ENCODE measurements at regions not wholly inside any gene's neighbourhood (a gene's known extent, or its start where the extent isn't known, plus 50 kb on each side); places are given as distances from the start of the nearest gene placed in this dataset.

DNA sequence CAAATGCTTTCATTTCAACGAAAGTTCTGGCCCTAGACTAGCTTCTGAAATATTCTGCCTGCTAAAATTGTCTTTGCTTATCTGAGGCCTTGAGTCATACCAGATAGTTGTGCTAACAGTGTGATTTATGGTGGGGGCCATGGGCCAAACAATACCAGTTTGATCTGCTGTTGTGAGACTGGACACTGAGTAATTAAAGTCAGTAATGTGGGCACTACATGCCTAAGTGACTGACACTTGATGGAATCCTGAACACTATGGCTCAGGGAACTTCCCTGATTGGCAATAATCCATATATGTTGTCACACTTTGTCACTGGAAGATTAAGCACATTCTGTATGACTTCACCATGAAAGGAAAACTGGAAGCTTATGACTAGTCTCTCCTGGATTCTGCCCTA lies 127.6 kb upstream of the CYLC2 start:
- TF ChIP-seq, protein P1, sequence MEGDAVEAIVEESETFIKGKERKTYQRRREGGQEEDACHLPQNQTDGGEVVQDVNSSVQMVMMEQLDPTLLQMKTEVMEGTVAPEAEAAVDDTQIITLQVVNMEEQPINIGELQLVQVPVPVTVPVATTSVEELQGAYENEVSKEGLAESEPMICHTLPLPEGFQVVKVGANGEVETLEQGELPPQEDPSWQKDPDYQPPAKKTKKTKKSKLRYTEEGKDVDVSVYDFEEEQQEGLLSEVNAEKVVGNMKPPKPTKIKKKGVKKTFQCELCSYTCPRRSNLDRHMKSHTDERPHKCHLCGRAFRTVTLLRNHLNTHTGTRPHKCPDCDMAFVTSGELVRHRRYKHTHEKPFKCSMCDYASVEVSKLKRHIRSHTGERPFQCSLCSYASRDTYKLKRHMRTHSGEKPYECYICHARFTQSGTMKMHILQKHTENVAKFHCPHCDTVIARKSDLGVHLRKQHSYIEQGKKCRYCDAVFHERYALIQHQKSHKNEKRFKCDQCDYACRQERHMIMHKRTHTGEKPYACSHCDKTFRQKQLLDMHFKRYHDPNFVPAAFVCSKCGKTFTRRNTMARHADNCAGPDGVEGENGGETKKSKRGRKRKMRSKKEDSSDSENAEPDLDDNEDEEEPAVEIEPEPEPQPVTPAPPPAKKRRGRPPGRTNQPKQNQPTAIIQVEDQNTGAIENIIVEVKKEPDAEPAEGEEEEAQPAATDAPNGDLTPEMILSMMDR (IDR thresholded peaks at IDR 0.05; ENCODE audit: insufficient read depth, low read length) = no peak
- TF ChIP-seq POLR2AphosphoS5 (IDR thresholded peaks at IDR 0.05; ENCODE audit: low read depth) = no peak
- no peak for TF ChIP-seq GABPA (IDR thresholded peaks at IDR 0.05; ENCODE audit: low read depth)
- no peak for TF ChIP-seq SPI1 (IDR thresholded peaks at IDR 0.05; ENCODE audit: borderline replicate concordance, low read depth)
- TF ChIP-seq, protein P2, sequence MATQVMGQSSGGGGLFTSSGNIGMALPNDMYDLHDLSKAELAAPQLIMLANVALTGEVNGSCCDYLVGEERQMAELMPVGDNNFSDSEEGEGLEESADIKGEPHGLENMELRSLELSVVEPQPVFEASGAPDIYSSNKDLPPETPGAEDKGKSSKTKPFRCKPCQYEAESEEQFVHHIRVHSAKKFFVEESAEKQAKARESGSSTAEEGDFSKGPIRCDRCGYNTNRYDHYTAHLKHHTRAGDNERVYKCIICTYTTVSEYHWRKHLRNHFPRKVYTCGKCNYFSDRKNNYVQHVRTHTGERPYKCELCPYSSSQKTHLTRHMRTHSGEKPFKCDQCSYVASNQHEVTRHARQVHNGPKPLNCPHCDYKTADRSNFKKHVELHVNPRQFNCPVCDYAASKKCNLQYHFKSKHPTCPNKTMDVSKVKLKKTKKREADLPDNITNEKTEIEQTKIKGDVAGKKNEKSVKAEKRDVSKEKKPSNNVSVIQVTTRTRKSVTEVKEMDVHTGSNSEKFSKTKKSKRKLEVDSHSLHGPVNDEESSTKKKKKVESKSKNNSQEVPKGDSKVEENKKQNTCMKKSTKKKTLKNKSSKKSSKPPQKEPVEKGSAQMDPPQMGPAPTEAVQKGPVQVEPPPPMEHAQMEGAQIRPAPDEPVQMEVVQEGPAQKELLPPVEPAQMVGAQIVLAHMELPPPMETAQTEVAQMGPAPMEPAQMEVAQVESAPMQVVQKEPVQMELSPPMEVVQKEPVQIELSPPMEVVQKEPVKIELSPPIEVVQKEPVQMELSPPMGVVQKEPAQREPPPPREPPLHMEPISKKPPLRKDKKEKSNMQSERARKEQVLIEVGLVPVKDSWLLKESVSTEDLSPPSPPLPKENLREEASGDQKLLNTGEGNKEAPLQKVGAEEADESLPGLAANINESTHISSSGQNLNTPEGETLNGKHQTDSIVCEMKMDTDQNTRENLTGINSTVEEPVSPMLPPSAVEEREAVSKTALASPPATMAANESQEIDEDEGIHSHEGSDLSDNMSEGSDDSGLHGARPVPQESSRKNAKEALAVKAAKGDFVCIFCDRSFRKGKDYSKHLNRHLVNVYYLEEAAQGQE (IDR thresholded peaks at IDR 0.05; ENCODE audit: insufficient replicate concordance, low read depth) = no peak
